ENCODE measurements at regions not wholly inside any gene's neighbourhood (a gene's known extent, or its start where the extent isn't known, plus 50 kb on each side); places are given as distances from the start of the nearest gene placed in this dataset.
A peak's percentile ranks its signal among the peaks of the same experiment; 100 is the strongest.

GRCh38 chr1:68307378-68307787 is 75.1 kb upstream of the WLS start:
- no peak for DNase-seq (ENCODE audit: low read depth)
- H3K4me3 ChIP-seq (replicated peaks; ENCODE audit: low read depth, low read length), result no peak overlapping the region
- TF ChIP-seq CTCF (IDR thresholded peaks at IDR 0.05; ENCODE audit: low read length, missing control alignments), result no peak

- TF ChIP-seq CTCF (IDR thresholded peaks at IDR 0.05; ENCODE audit: low read length, missing control alignments), result no peak
- peak; percentile 76 for DNase-seq (ENCODE audit: low read depth)
- no peak overlapping the region for H3K4me3 ChIP-seq (replicated peaks; ENCODE audit: low read depth, low read length)
Observed at GRCh38 chr1:68301471-68302001, 69.2 kb upstream of the WLS start.

- TF ChIP-seq CTCF (IDR thresholded peaks at IDR 0.05; ENCODE audit: low read length, missing control alignments), result no peak
- DNase-seq (ENCODE audit: low read depth), result no peak
- H3K4me3 ChIP-seq (replicated peaks; ENCODE audit: low read depth, low read length), result no peak overlapping the region
Observed at GRCh38 chr1:68294367-68295066, 62.2 kb upstream of the WLS start.

- H3K4me3 ChIP-seq (replicated peaks; ENCODE audit: low read depth, low read length), result peak overlapping the region; percentile 20
- peak; percentile 75 for DNase-seq (ENCODE audit: low read depth)
- no peak for TF ChIP-seq CTCF (IDR thresholded peaks at IDR 0.05; ENCODE audit: low read length, missing control alignments)
Observed at GRCh38 chr1:68293609-68294366, 61.5 kb upstream of the WLS start.

GRCh38 chr1:68293122-68293521 is 60.8 kb upstream of the WLS start:
- TF ChIP-seq CTCF (IDR thresholded peaks at IDR 0.05; ENCODE audit: low read length, missing control alignments), result no peak
- peak overlapping the region; percentile 20 for H3K4me3 ChIP-seq (replicated peaks; ENCODE audit: low read depth, low read length)
- peak; percentile 62 for DNase-seq (ENCODE audit: low read depth)

GRCh38 chr1:68291688-68292384 is 59.5 kb upstream of the WLS start:
- DNase-seq (ENCODE audit: low read depth), result peak; percentile 42
- no peak for TF ChIP-seq CTCF (IDR thresholded peaks at IDR 0.05; ENCODE audit: low read length, missing control alignments)
- H3K4me3 ChIP-seq (replicated peaks; ENCODE audit: low read depth, low read length), result no peak overlapping the region
